Endothelial cell of umbilical vein (primary cell): ENCODE measurements at regions not wholly inside any gene's neighbourhood (a gene's known extent, or its start where the extent isn't known, plus 50 kb on each side); places are given as distances from the start of the nearest gene placed in this dataset.
A peak's percentile ranks its signal among the peaks of the same experiment; 100 is the strongest.

Experiments used
- BruUV-seq: library from RNA; stranded (reverse); fragments of 400-500 nt; replicated peaks from 2 replicates; lab custom pipeline; 2021; lab: Mats Ljungman, UMichigan
- CTCF ChIA-PET: fragments of 300-600, 350-600 bp; sonication (Branson Sonifier 250); formaldehyde crosslinking; loops from one replicate; lab custom pipeline; 2021; ENCODE audit warnings: antibody characterized with exemption, inconsistent platforms; lab: Charles Lee
- POLR2A ChIA-PET: fragments of 300-600, 350-600 bp; sonication (Branson Sonifier 250); formaldehyde crosslinking; loops from one replicate; lab custom pipeline; 2021; ENCODE audit warnings: antibody characterized with exemption, inconsistent platforms; lab: Charles Lee
- DNase-seq: peaks from one replicate; pipeline ENCODE4 v3.0.0-alpha.2; 2011; ENCODE audit warnings: low read depth, low spot score
- FAIRE-seq: peaks from 2 replicates; lab custom pipeline; 2011; peaks lifted over from hg19 to GRCh38; lab: Jason Lieb, UNC
- H2AFZ ChIP-seq: 2 replicates; pipeline ENCODE4 v1.6.0; 2012; ENCODE audit warnings: low read depth, low read length, control low read depth, inconsistent platforms
- H3K27ac ChIP-seq: 2 replicates; pipeline ENCODE4 v1.5.1; 2011; ENCODE audit warnings: low read depth, mild to moderate bottlenecking, control low read depth, low read length, moderate library complexity; ENCODE audit not compliant: insufficient read depth
- H3K27me3 ChIP-seq, 2 experiments: 2 replicates each; pipeline versions ENCODE4 v1.6.0 to v1.6.1; 2011; ENCODE audit warnings: low read length in 2 of 2, mixed read lengths in 1 of 2; ENCODE audit not compliant: control insufficient read depth in 2 of 2, insufficient read depth in 2 of 2
- H3K36me3 ChIP-seq, 2 experiments: 2 replicates in 1 of 2; 3 replicates in 1 of 2; pipeline ENCODE4 v1.5.1; 2011; ENCODE audit warnings: low read length in 2 of 2, mild to moderate bottlenecking in 1 of 2, moderate library complexity in 1 of 2; ENCODE audit not compliant: control insufficient read depth in 2 of 2, insufficient read depth in 2 of 2; ENCODE audit errors: extremely low read depth in 1 of 2
- H3K4me1 ChIP-seq: 3 replicates; pipeline ENCODE4 v1.5.1; 2011; ENCODE audit warnings: mild to moderate bottlenecking, low read length; ENCODE audit not compliant: control insufficient read depth, insufficient read depth; ENCODE audit errors: extremely low read depth
- H3K4me2 ChIP-seq: 2 replicates; pipeline ENCODE4 v1.6.1; 2011; ENCODE audit warnings: low read length, control low read depth, mixed read lengths; ENCODE audit not compliant: insufficient read depth
- H3K4me3 ChIP-seq, 3 experiments: fragments of 200-600 bp in 1 of 3; sonication (generic), shearing (Covaris generic) in 1 of 3; replicated peaks in 1 of 3; 2 replicates each; pipeline ENCODE4 v1.5.1; 2011 to 2016; ENCODE audit warnings: control low read depth in 3 of 3, low read length in 3 of 3, mild to moderate bottlenecking in 2 of 3, inconsistent platforms in 1 of 3, low read depth in 1 of 3, moderate library complexity in 1 of 3; ENCODE audit not compliant: insufficient read depth in 1 of 3
- H3K79me2 ChIP-seq: 2 replicates; pipeline ENCODE4 v1.6.0; 2012; ENCODE audit warnings: low read length, inconsistent platforms; ENCODE audit not compliant: control insufficient read depth, insufficient read depth
- H3K9ac ChIP-seq: replicated peaks from 2 replicates; pipeline ENCODE3; 2011; ENCODE audit warnings: low read length, control low read depth; ENCODE audit not compliant: insufficient read depth; ENCODE audit errors: extremely low read depth
- H3K9me1 ChIP-seq: replicated peaks from 3 replicates; pipeline ENCODE4 v1.6.0; 2011; ENCODE audit warnings: mild to moderate bottlenecking, low read length; ENCODE audit not compliant: control insufficient read depth, insufficient read depth; ENCODE audit errors: extremely low read depth
- H3K9me3 ChIP-seq: replicated peaks from 2 replicates; pipeline ENCODE4 v1.5.1; 2012; ENCODE audit warnings: low read length, inconsistent platforms; ENCODE audit not compliant: control insufficient read depth, insufficient read depth
- H4K20me1 ChIP-seq: replicated peaks from 2 replicates; pipeline ENCODE3; 2011; ENCODE audit warnings: mild to moderate bottlenecking, low read length; ENCODE audit not compliant: control insufficient read depth, insufficient read depth; ENCODE audit errors: extremely low read depth
- CTCF ChIP-seq, 2 donors: IDR thresholded peaks; 1 replicate in 1 of 2; 2 replicates in 1 of 2; pipeline ENCODE4 v1.5.1; 2011; ENCODE audit warnings: low read length in 2 of 2, mild to moderate bottlenecking in 2 of 2, moderate library complexity in 2 of 2, control low read depth in 1 of 2, inconsistent platforms in 1 of 2, low read depth in 1 of 2; ENCODE audit not compliant: insufficient read depth in 1 of 2; ENCODE audit errors: extremely low read depth in 1 of 2
- EZH2 ChIP-seq: IDR thresholded peaks from 2 replicates; pipeline ENCODE4 v1.6.1; 2012; ENCODE audit warnings: borderline replicate concordance, low read depth, mild to moderate bottlenecking, moderate library complexity, low read length, inconsistent platforms; ENCODE audit not compliant: severe bottlenecking
- FOS ChIP-seq: IDR thresholded peaks from 2 replicates; pipeline ENCODE4 v1.6.1; 2011; ENCODE audit warnings: mild to moderate bottlenecking, low read length, moderate library complexity, borderline replicate concordance; ENCODE audit not compliant: insufficient read depth
- GATA2 ChIP-seq: IDR thresholded peaks from 2 replicates; pipeline ENCODE4 v1.7.0; 2011; ENCODE audit warnings: low read depth, mild to moderate bottlenecking, moderate library complexity, mixed read lengths, low read length; ENCODE audit not compliant: insufficient read length, insufficient read depth
- JUN ChIP-seq: IDR thresholded peaks from 2 replicates; pipeline ENCODE4 v1.6.1; 2011; ENCODE audit warnings: borderline replicate concordance, low read depth; ENCODE audit not compliant: insufficient read length, insufficient read depth
- MYC ChIP-seq: IDR thresholded peaks from one replicate; pipeline ENCODE4 v1.6.1; 2011; ENCODE audit warnings: mild to moderate bottlenecking, low read depth, low read length
- POLR2A ChIP-seq: IDR thresholded peaks from 2 replicates; pipeline ENCODE4 v1.6.1; 2012; ENCODE audit warnings: low read depth, mild to moderate bottlenecking, control low read depth, low read length
- POLR2AphosphoS5 ChIP-seq: IDR thresholded peaks from 2 replicates; pipeline ENCODE4 v1.6.1; 2012; ENCODE audit warnings: low read depth, mild to moderate bottlenecking, control low read depth, low read length, moderate library complexity; ENCODE audit not compliant: insufficient read depth
- dilution Hi-C: fragments of 300-500 bp; cut with MboI; formaldehyde crosslinking; loops from one replicate; pipeline ENCODE4 v1.15.0; 2019; ENCODE audit warnings: low sequenced_read_pairs; ENCODE audit not compliant: extremely low pct_ligation_motif_present
- intact Hi-C: fragments of 100-400 bp; cut with micrococcal nuclease; formaldehyde crosslinking; loops from one replicate; pipeline ENCODE4 v1.10.0; 2022
- TF ChIP-seq, protein P1 (sequence below): IDR thresholded peaks from 2 replicates; pipeline ENCODE4 v1.6.1; 2011; ENCODE audit not compliant: insufficient read depth, insufficient read length

DNA sequence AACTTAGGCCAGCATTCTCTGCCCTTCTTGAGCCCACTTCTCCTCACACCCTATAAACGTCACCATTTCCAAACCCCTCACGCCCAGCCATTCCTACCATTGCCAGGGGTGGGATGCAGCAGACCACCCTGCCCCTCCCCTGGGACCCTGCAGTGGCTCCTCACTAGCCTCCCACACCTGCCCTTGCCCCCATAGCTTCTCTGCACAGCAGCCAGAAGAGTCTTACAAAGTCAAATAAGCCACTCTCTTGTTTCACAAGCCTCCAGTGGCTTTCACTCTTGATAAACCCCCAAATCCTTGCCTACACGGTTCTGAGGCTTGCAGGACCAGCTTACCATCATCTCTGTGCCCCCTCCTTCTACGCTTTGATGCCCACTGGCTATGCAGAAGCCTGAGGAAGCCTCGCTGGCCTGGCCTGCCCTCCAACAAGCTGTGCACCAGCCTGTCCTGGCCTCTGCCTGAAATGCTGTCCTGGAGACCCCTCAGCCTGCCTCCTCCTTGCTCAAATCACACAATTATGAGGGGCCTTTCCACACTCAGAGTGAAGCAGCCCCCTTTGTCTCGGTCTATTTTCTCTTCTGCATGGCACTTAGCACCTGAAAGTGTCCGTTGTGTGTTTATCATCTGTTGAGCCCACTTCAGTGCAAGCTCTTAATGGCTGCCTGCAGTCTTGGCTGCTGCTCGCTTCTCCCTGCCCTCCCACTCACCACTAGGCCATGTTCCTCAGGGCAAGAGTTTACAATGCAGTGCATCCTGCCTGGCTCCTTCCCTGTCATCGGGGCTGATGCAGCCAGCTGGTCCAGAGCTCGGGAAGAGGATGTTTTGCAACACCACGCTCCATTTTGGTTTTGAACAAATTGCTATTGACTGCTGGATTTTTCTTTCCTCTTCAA is 82.6 kb upstream of the RGPD5 start:
- Histone ChIP-seq H3K27ac (no peak overlapping the region), H3K4me2 (no peak overlapping the region), H3K9ac (no peak overlapping the region), H3K79me2 (no peaks in the 10 kb centered on the region), H4K20me1 (no peaks in the 10 kb centered on the region), H3K36me3 (no peaks in the 10 kb centered on the region), H3K4me1 (no peaks in the 10 kb centered on the region), H3K4me3 (no peak overlapping the region), H3K9me1 (no peaks in the 10 kb centered on the region), H3K9me3 (no peaks in the 10 kb centered on the region), H2AFZ (no peak overlapping the region), H3K27me3 (peaks cover 0 to 5% of the 10 kb centered on the region in 2 experiments)
- dilution Hi-C loops, result no loop called here
- intact Hi-C loops, result no loop called here
- ChIA-PET CTCF (interaction anchor here (1.0 to 2.6 kb wide), 3 partner anchors 25 to 190 kb away, joined by 3 to 7 read pairs (median 4); no protein-coding TSS in a partner anchor), POLR2A (no interaction called here)
- FAIRE-seq, result no peak
- DNase-seq, result peak; percentile 10
- no TSS peak for BruUV-seq
- TF ChIP-seq GATA2 (no peak), CTCF (IDR thresholded peaks at IDR 0.05; ENCODE audit: extremely low read depth in 1 of 2, insufficient read depth in 1 of 2, low read depth in 1 of 2, low read length in 2 of 2) (no peak), FOS (no peak), MYC (no peak), JUN (no peak), POLR2AphosphoS5 (no peak), POLR2A (no peak), EZH2 (no peak)
- TF ChIP-seq, protein P1, sequence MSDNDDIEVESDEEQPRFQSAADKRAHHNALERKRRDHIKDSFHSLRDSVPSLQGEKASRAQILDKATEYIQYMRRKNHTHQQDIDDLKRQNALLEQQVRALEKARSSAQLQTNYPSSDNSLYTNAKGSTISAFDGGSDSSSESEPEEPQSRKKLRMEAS, result no peak
